Esophagus (tissue), 2 donors: ENCODE measurements at regions not wholly inside any gene's neighbourhood (a gene's known extent, or its start where the extent isn't known, plus 50 kb on each side); places are given as distances from the start of the nearest gene placed in this dataset.

Experiments
- H3K27ac ChIP-seq, 2 donors: one replicate each; pipeline ENCODE4 v1.5.1; 2013; ENCODE audit warnings: low read depth in 2 of 2, mild to moderate bottlenecking in 2 of 2, inconsistent platforms in 1 of 2, low read length in 1 of 2, moderate library complexity in 1 of 2
- H3K27me3 ChIP-seq, 2 donors: one replicate each; pipeline ENCODE4 v1.6.1; 2013; ENCODE audit warnings: low read length in 2 of 2, control low read depth in 1 of 2, mild to moderate bottlenecking in 1 of 2; ENCODE audit not compliant: insufficient read depth in 2 of 2, control insufficient read depth in 1 of 2
- H3K36me3 ChIP-seq, 2 donors: one replicate each; pipeline ENCODE4 v1.6.1; 2013; ENCODE audit warnings: low read length in 1 of 2; ENCODE audit not compliant: control insufficient read depth in 2 of 2, insufficient read depth in 2 of 2
- H3K4me1 ChIP-seq, 2 donors: one replicate each; pipeline ENCODE4 v1.6.1; 2013; ENCODE audit warnings: low read length in 1 of 2; ENCODE audit not compliant: control insufficient read depth in 2 of 2, insufficient read depth in 2 of 2
- H3K4me3 ChIP-seq, 2 donors: one replicate each; pipeline ENCODE4 v1.5.1; 2013; ENCODE audit warnings: low read length in 2 of 2, mild to moderate bottlenecking in 2 of 2, low read depth in 1 of 2, moderate library complexity in 1 of 2
- H3K9me3 ChIP-seq, 2 donors: one replicate each; pipeline ENCODE4 v1.6.1; 2013; ENCODE audit warnings: mild to moderate bottlenecking in 2 of 2, low read depth in 1 of 2, low read length in 1 of 2, moderate library complexity in 1 of 2; ENCODE audit not compliant: control insufficient read depth in 2 of 2, insufficient read depth in 1 of 2
- WGBS, 2 donors: extraction: QIAGEN DNeasy Blood & Tissue Kit; methylation state at CpG; one replicate each; pipeline ENCODE4 v1.1.7; 2013; 5-methylcytosine and 5-hydroxymethylcytosine counted together
- donor health status: healthy with polysubstance abuse.
- donor health status: Bipolar disorder and iron deficiency.

GRCh38 chr14:98612434-98613200, 659.4 kb downstream of the BCL11B start:
- 76 to 81% methylated on average over 6 of the region's 6 CpGs for WGBS, 2 donors
- Histone ChIP-seq H3K4me3 (no peak overlapping the region), H3K9me3 (no peaks in the 10 kb centered on the region), H3K27ac (no peak overlapping the region), H3K4me1 (no peaks in the 10 kb centered on the region), H3K27me3 (no peaks in the 10 kb centered on the region), H3K36me3 (no peaks in the 10 kb centered on the region)

GRCh38 chr14:98614741-98615140, 657.3 kb downstream of the BCL11B start:
- Histone ChIP-seq H3K27me3 (no peaks in the 10 kb centered on the region), H3K4me3 (no peak overlapping the region), H3K9me3 (no peaks in the 10 kb centered on the region), H3K36me3 (no peaks in the 10 kb centered on the region), H3K27ac (no peak overlapping the region), H3K4me1 (no peaks in the 10 kb centered on the region)
- WGBS, 2 donors: 92 to 95% methylated on average over 3 of the region's 3 CpGs

- Histone ChIP-seq H3K4me1 (no peaks in the 10 kb centered on the region), H3K27ac (no peak overlapping the region), H3K36me3 (no peaks in the 10 kb centered on the region), H3K27me3 (no peaks in the 10 kb centered on the region), H3K9me3 (no peaks in the 10 kb centered on the region), H3K4me3 (no peak overlapping the region)
- 73% methylated on average over 4 of the region's 4 CpGs for WGBS, 2 donors
These were observed 649.6 kb downstream of the BCL11B start for GRCh38 chr14:98622208-98623051.

- no peaks in the 10 kb centered on the region for H3K9me3 ChIP-seq
- H3K27ac ChIP-seq: no peak overlapping the region
- no peaks in the 10 kb centered on the region for H3K27me3 ChIP-seq
- no peaks in the 10 kb centered on the region for H3K4me1 ChIP-seq
- WGBS, 2 donors: 68 to 75% methylated on average over 14 of the region's 14 CpGs
- no peak overlapping the region for H3K4me3 ChIP-seq
- no peaks in the 10 kb centered on the region for H3K36me3 ChIP-seq
These were observed 648.1 kb downstream of the BCL11B start for GRCh38 chr14:98623788-98624415.

- no peak overlapping the region for H3K4me3 ChIP-seq
- WGBS, 2 donors: 55 to 69% methylated on average over 5 of the region's 5 CpGs
- H3K4me1 ChIP-seq: no peaks in the 10 kb centered on the region
- no peaks in the 10 kb centered on the region for H3K36me3 ChIP-seq
- H3K27me3 ChIP-seq: no peaks in the 10 kb centered on the region
- H3K9me3 ChIP-seq: no peaks in the 10 kb centered on the region
- H3K27ac ChIP-seq: no peak overlapping the region
These were observed 638.6 kb downstream of the BCL11B start for GRCh38 chr14:98633380-98633779.

- Histone ChIP-seq H3K27ac (no peak overlapping the region), H3K4me1 (no peaks in the 10 kb centered on the region), H3K27me3 (no peaks in the 10 kb centered on the region), H3K36me3 (no peaks in the 10 kb centered on the region), H3K4me3 (no peak overlapping the region), H3K9me3 (no peaks in the 10 kb centered on the region)
- 67 to 71% methylated on average over 6 of the region's 6 CpGs for WGBS, 2 donors
These were observed 637.8 kb downstream of the BCL11B start for GRCh38 chr14:98634043-98634820.

GRCh38 chr14:98638366-98638765, 633.6 kb downstream of the BCL11B start:
- WGBS, 2 donors: 88 to 89% methylated on average over 3 of the region's 3 CpGs
- Histone ChIP-seq H3K27me3 (no peaks in the 10 kb centered on the region), H3K4me3 (no peak overlapping the region), H3K9me3 (no peaks in the 10 kb centered on the region), H3K4me1 (no peaks in the 10 kb centered on the region), H3K27ac (no peak overlapping the region), H3K36me3 (no peaks in the 10 kb centered on the region)

- 86 to 91% methylated on average over 5 of the region's 5 CpGs for WGBS, 2 donors
- no peak overlapping the region for H3K27ac ChIP-seq
These were observed 624.2 kb downstream of the BCL11B start for GRCh38 chr14:98647754-98648153.

GRCh38 chr14:98651037-98651436, 621.0 kb downstream of the BCL11B start:
- Histone ChIP-seq H3K27ac (no peak overlapping the region), H3K27me3 (peaks cover 0 to 2% of the 10 kb centered on the region in 2 donors), H3K9me3 (peaks cover 0 to 3% of the 10 kb centered on the region in 2 donors), H3K4me1 (no peaks in the 10 kb centered on the region), H3K4me3 (no peak overlapping the region), H3K36me3 (no peaks in the 10 kb centered on the region)
- WGBS, 2 donors: 77 to 87% methylated on average over 3 of the region's 3 CpGs

More at GRCh38 chr14:98647754-98648153, 624.2 kb downstream of the BCL11B start:
- no peaks in the 10 kb centered on the region for H3K36me3 ChIP-seq
- H3K27me3 ChIP-seq: peaks cover 0 to 2% of the 10 kb centered on the region in 2 donors
- no peak overlapping the region for H3K4me3 ChIP-seq
- H3K9me3 ChIP-seq: no peaks in the 10 kb centered on the region
- no peaks in the 10 kb centered on the region for H3K4me1 ChIP-seq
